ENCODE measurements at regions not wholly inside any gene's neighbourhood (a gene's known extent, or its start where the extent isn't known, plus 50 kb on each side); places are given as distances from the start of the nearest gene placed in this dataset.

- Histone ChIP-seq H3K4me3 (ENCODE audit: low read depth, low read length, poor library complexity, severe bottlenecking) (no peak overlapping the region), H3K4me2 (ENCODE audit: low read length) (no peak overlapping the region), H3K4me1 (ENCODE audit: insufficient read depth, low read length, severe bottlenecking) (no peaks in the 10 kb centered on the region), H3K27me3 (ENCODE audit: insufficient read depth, low read length) (no peaks in the 10 kb centered on the region), H3F3A (ENCODE audit: insufficient read depth, low read length) (no peaks in the 10 kb centered on the region), H4K20me1 (ENCODE audit: insufficient read depth, low read length) (no peaks in the 10 kb centered on the region), H3K9ac (ENCODE audit: low read length) (no peak overlapping the region), H3K9me2 (ENCODE audit: low read depth, low read length) (no peaks in the 10 kb centered on the region), H3K79me2 (ENCODE audit: insufficient read depth, low read length) (no peaks in the 10 kb centered on the region), H2AFZ (ENCODE audit: low read length) (no peak overlapping the region), H3K9me3 (ENCODE audit: low read length) (no peaks in the 10 kb centered on the region), H3K27ac (ENCODE audit: low read depth, low read length, poor library complexity, severe bottlenecking) (no peak overlapping the region), H3K36me3 (ENCODE audit: insufficient read depth, low read length) (no peaks in the 10 kb centered on the region)
- TF ChIP-seq EZH2 (IDR thresholded peaks at IDR 0.05; ENCODE audit: borderline replicate concordance, low read length) = no peak
- no peak for TF ChIP-seq CTCF (IDR thresholded peaks at IDR 0.05; ENCODE audit: low read length)
These were observed 210.6 kb upstream of the SOX4 start for GRCh38 chr6:21382821-21383449.

GRCh38 chr6:21383450-21384085, 210.0 kb upstream of the SOX4 start:
- no peak for TF ChIP-seq EZH2 (IDR thresholded peaks at IDR 0.05; ENCODE audit: borderline replicate concordance, low read length)
- no peak for TF ChIP-seq CTCF (IDR thresholded peaks at IDR 0.05; ENCODE audit: low read length)
- H3F3A ChIP-seq (ENCODE audit: insufficient read depth, low read length) = no peaks in the 10 kb centered on the region
- no peaks in the 10 kb centered on the region for H3K9me3 ChIP-seq (ENCODE audit: low read length)
- no peak overlapping the region for H3K4me3 ChIP-seq (ENCODE audit: low read depth, low read length, poor library complexity, severe bottlenecking)
- no peaks in the 10 kb centered on the region for H3K9me2 ChIP-seq (ENCODE audit: low read depth, low read length)
- H3K4me1 ChIP-seq (ENCODE audit: insufficient read depth, low read length, severe bottlenecking) = no peaks in the 10 kb centered on the region
- no peaks in the 10 kb centered on the region for H3K27me3 ChIP-seq (ENCODE audit: insufficient read depth, low read length)
- H3K4me2 ChIP-seq (ENCODE audit: low read length) = no peak overlapping the region
- no peaks in the 10 kb centered on the region for H3K79me2 ChIP-seq (ENCODE audit: insufficient read depth, low read length)
- H3K27ac ChIP-seq (ENCODE audit: low read depth, low read length, poor library complexity, severe bottlenecking) = no peak overlapping the region
- no peak overlapping the region for H3K9ac ChIP-seq (ENCODE audit: low read length)
- H3K36me3 ChIP-seq (ENCODE audit: insufficient read depth, low read length) = no peaks in the 10 kb centered on the region
- H2AFZ ChIP-seq (ENCODE audit: low read length) = no peak overlapping the region
- no peaks in the 10 kb centered on the region for H4K20me1 ChIP-seq (ENCODE audit: insufficient read depth, low read length)

GRCh38 chr6:21384216-21384615, 209.3 kb upstream of the SOX4 start:
- Histone ChIP-seq H4K20me1 (ENCODE audit: insufficient read depth, low read length) (no peaks in the 10 kb centered on the region), H3K27ac (ENCODE audit: low read depth, low read length, poor library complexity, severe bottlenecking) (no peak overlapping the region), H3K79me2 (ENCODE audit: insufficient read depth, low read length) (no peaks in the 10 kb centered on the region), H2AFZ (ENCODE audit: low read length) (no peak overlapping the region), H3K27me3 (ENCODE audit: insufficient read depth, low read length) (no peaks in the 10 kb centered on the region), H3K4me3 (ENCODE audit: low read depth, low read length, poor library complexity, severe bottlenecking) (no peak overlapping the region), H3K36me3 (ENCODE audit: insufficient read depth, low read length) (no peaks in the 10 kb centered on the region), H3F3A (ENCODE audit: insufficient read depth, low read length) (no peaks in the 10 kb centered on the region), H3K9me2 (ENCODE audit: low read depth, low read length) (no peaks in the 10 kb centered on the region), H3K4me1 (ENCODE audit: insufficient read depth, low read length, severe bottlenecking) (no peaks in the 10 kb centered on the region), H3K4me2 (ENCODE audit: low read length) (no peak overlapping the region), H3K9ac (ENCODE audit: low read length) (no peak overlapping the region), H3K9me3 (ENCODE audit: low read length) (no peaks in the 10 kb centered on the region)
- no peak for TF ChIP-seq EZH2 (IDR thresholded peaks at IDR 0.05; ENCODE audit: borderline replicate concordance, low read length)
- TF ChIP-seq CTCF (IDR thresholded peaks at IDR 0.05; ENCODE audit: low read length) = no peak

All from OCI-LY1 (cell line).